Activated CD8-positive, alpha-beta T cell treated with anti-CD3 and anti-CD28 coated beads for 36 hours (primary cell): ENCODE measurements at regions not wholly inside any gene's neighbourhood (a gene's known extent, or its start where the extent isn't known, plus 50 kb on each side); places are given as distances from the start of the nearest gene placed in this dataset.

Experiments used
- ATAC-seq: fragments of 200-7000 bp; cut with Tn5 transposase; one replicate; pipeline ENCODE4 v1.10.0; 2021; ENCODE audit warnings: mild to moderate bottlenecking, moderate library complexity
- CTCF ChIA-PET: fragments of 350-600 bp; sonication (Branson Sonifier 250); formaldehyde crosslinking; loops from one replicate; lab custom pipeline; 2021; ENCODE audit warnings: antibody characterized with exemption; lab: Charles Lee
- POLR2A ChIA-PET: fragments of 350-600 bp; sonication (Branson Sonifier 250); formaldehyde crosslinking; loops from one replicate; lab custom pipeline; 2021; ENCODE audit warnings: antibody characterized with exemption; lab: Charles Lee
- DNase-seq: peaks from one replicate; pipeline ENCODE4 v3.0.0-alpha.2; 2020
- H3K27ac Mint-ChIP-seq: one replicate; pipeline ENCODE4 v1.8.0; 2021; ENCODE audit warnings: mild to moderate bottlenecking, mixed read lengths
- H3K27me3 Mint-ChIP-seq: one replicate; pipeline ENCODE4 v1.8.0; 2021; ENCODE audit warnings: mixed read lengths
- H3K36me3 Mint-ChIP-seq: one replicate; pipeline ENCODE4 v1.8.0; 2021; ENCODE audit warnings: low read depth, mixed read lengths
- H3K4me1 Mint-ChIP-seq: one replicate; pipeline ENCODE4 v1.8.0; 2021; ENCODE audit warnings: low read depth, mixed read lengths
- H3K4me3 Mint-ChIP-seq: one replicate; pipeline ENCODE4 v1.8.0; 2021; ENCODE audit warnings: mild to moderate bottlenecking, moderate library complexity, mixed read lengths
- H3K9me3 Mint-ChIP-seq: one replicate; pipeline ENCODE4 v1.8.0; 2021; ENCODE audit warnings: mixed read lengths
- CTCF ChIP-seq: fragments of 200-600 bp; IDR thresholded peaks from one replicate; pipeline ENCODE4 v1.8.0; 2022; ENCODE audit warnings: antibody characterized with exemption, mild to moderate bottlenecking
- intact Hi-C: fragments of 100-400 bp; cut with micrococcal nuclease; formaldehyde crosslinking; loops from one replicate; pipeline ENCODE4 v1.10.0; 2022

DNA sequence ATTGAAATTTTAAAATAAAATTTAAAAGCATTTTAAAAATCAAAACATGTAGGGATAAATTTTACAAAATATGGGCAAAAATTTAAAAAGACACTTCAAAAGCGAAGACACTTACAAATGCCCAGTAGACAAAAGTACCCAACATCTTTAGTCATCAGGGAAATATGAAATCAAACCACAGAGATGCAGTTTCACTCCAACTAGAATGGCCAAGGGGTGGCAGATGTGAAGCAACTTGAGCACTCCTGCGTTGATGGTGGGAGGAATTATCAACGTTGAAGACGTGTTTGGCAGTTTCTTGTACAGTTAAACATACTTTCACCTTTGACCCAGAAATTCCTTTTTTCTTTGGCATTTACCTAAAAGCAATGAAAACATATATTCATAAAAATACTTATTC is 518.0 kb upstream of the SGCG start:
- ChIA-PET POLR2A (no interaction called here), CTCF (no interaction called here)
- Mint-ChIP-seq H3K27me3 (no peaks in the 10 kb centered on the region), H3K36me3 (no peaks in the 10 kb centered on the region), H3K4me1 (no peaks in the 10 kb centered on the region), H3K27ac (no peak overlapping the region), H3K4me3 (no peak overlapping the region), H3K9me3 (no peaks in the 10 kb centered on the region)
- ATAC-seq (no peak), DNase-seq (no peak)
- no peak for TF ChIP-seq CTCF
- intact Hi-C loops, result no loop called here

DNA sequence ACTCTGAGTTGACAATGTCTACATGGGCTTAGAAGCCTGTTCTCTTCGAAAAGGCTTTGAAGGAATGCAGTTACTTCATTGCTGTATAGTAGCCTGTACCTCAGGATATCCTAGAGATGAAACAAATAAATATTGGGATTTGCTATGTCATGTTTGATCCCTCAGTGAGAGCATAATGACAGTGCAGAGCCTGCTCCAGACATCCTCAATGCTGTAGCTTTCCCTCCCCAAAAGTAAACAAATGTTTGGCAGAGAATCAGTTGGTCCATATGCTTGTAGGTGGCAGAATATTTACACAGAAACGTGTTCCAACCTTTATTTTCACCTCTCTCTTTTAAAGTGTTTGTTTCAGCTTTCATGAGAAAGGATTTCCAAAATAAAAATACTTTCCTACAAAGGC is 515.3 kb upstream of the SGCG start:
- intact Hi-C loops, result no loop called here
- H3K9me3 Mint-ChIP-seq, result no peaks in the 10 kb centered on the region
- H3K4me3 Mint-ChIP-seq, result no peak overlapping the region
- ChIA-PET POLR2A (no interaction called here), CTCF (interaction anchor here (0.7 kb wide), 1 partner anchor 96 kb away, joined by 3 read pairs; no protein-coding TSS in a partner anchor)
- DNase-seq (no peak), ATAC-seq (no peak)
- no peak overlapping the region for H3K27ac Mint-ChIP-seq
- H3K27me3 Mint-ChIP-seq, result no peaks in the 10 kb centered on the region
- H3K4me1 Mint-ChIP-seq, result no peaks in the 10 kb centered on the region
- no peak for TF ChIP-seq CTCF
- H3K36me3 Mint-ChIP-seq, result no peaks in the 10 kb centered on the region

DNA sequence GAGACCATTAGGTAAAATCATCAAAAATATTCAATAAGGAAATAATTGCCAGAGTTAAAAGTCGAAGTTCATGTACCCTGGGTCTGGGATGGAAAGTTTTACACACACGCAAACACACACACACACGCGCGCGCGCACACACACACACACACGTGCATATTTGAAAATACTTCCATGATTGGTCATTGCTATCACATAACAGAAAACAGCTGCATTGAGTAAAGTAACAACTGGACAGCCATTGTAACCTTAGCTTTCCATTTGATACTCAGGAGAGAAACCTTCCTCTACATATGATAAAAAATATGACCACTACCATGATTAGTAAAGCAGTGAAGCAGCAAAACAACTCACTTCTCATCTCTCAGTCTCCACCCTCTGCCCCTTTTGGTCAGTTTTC is 490.0 kb upstream of the SGCG start:
- no peak for ATAC-seq
- CTCF ChIA-PET, result no interaction called here
- TF ChIP-seq CTCF, result no peak
- POLR2A ChIA-PET, result no interaction called here
- Mint-ChIP-seq H3K27me3 (no peaks in the 10 kb centered on the region), H3K4me3 (no peak overlapping the region), H3K4me1 (no peaks in the 10 kb centered on the region), H3K27ac (no peak overlapping the region), H3K36me3 (no peaks in the 10 kb centered on the region), H3K9me3 (peaks cover 19% of the 10 kb centered on the region)
- no peak for DNase-seq
- intact Hi-C loops, result no loop called here

DNA sequence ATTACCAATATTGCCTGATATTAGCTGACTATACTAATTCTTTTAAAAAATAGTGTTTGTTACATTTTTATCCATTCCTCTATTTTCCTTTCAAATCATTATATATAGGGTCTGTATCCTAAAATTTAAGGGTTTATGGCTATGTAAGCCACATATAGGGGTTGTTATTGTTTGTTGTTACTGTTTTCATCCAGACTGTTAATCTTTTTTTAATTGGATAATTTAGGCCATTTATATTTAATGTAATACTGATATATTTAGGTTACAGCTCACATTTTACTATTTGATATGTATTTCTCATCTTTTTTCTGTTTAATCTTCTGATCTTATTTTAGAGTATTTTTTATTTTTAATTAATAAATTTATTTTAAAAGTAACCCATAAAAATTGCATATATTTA is 487.1 kb upstream of the SGCG start:
- Mint-ChIP-seq H3K27ac (no peak overlapping the region), H3K4me1 (no peaks in the 10 kb centered on the region), H3K9me3 (peaks cover 13% of the 10 kb centered on the region), H3K36me3 (no peaks in the 10 kb centered on the region), H3K4me3 (no peak overlapping the region), H3K27me3 (no peaks in the 10 kb centered on the region)
- ATAC-seq, result no peak
- no peak for DNase-seq
- TF ChIP-seq CTCF, result no peak
- intact Hi-C loops, result no loop called here
- POLR2A ChIA-PET, result no interaction called here
- CTCF ChIA-PET, result no interaction called here

- Mint-ChIP-seq H3K4me1 (no peaks in the 10 kb centered on the region), H3K27me3 (no peaks in the 10 kb centered on the region), H3K9me3 (peaks cover 10% of the 10 kb centered on the region), H3K4me3 (no peak overlapping the region), H3K36me3 (no peaks in the 10 kb centered on the region), H3K27ac (no peak overlapping the region)
- no peak for TF ChIP-seq CTCF
- intact Hi-C loops, result no loop called here
- ATAC-seq, result no peak
- no peak for DNase-seq
- CTCF ChIA-PET, result no interaction called here
- POLR2A ChIA-PET, result no interaction called here
Observed at GRCh38 chr13:22696433-22696832, 484.3 kb upstream of the SGCG start.
